ENCODE measurements at regions not wholly inside any gene's neighbourhood (a gene's known extent, or its start where the extent isn't known, plus 50 kb on each side); places are given as distances from the start of the nearest gene placed in this dataset.

DNA sequence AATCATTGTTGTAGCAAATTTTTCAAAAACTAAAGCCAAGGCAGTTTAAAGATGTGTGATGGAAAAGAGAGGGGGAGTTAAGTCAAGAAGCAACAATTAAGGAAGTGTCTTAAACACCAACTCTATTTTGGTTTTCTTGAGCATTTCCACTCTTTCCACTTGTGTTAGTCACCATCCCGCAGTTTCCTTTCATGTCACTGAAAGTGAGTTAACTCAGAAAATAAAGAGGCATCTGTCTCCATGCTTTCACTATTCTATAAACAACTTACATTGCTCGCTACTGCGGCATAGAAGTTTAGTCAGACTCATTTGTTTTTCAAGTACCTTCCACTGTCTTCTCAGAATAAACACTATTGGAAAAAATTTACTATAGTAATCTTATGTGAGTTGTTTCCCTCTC lies 284.9 kb upstream of the SEMA3D start:
- Histone ChIP-seq H3K9ac (ENCODE audit: control insufficient read depth, extremely low read depth, insufficient read depth, low read length) (no peak overlapping the region), H3K9me3 (ENCODE audit: control insufficient read depth, low read depth, low read length) (no peaks in the 10 kb centered on the region), H3K4me3 (ENCODE audit: control insufficient read depth in 2 of 3, extremely low read depth in 1 of 3, insufficient read depth in 2 of 3, low read depth in 1 of 3, low read length in 3 of 3) (no peak overlapping the region), H3K36me3 (ENCODE audit: control insufficient read depth in 2 of 2, extremely low read depth in 1 of 2, insufficient read depth in 2 of 2, low read length in 2 of 2) (no peaks in the 10 kb centered on the region), H3K4me2 (ENCODE audit: control insufficient read depth, extremely low read depth, insufficient read depth, low read depth, low read length) (no peak overlapping the region), H3K4me1 (ENCODE audit: control insufficient read depth, extremely low read depth, insufficient read depth, low read length) (no peaks in the 10 kb centered on the region), H4K20me1 (ENCODE audit: control insufficient read depth, extremely low read depth, insufficient read depth, low read length) (no peaks in the 10 kb centered on the region), H3K9me1 (ENCODE audit: control insufficient read depth, extremely low read depth, insufficient read depth, low read length) (no peaks in the 10 kb centered on the region), H2AFZ (ENCODE audit: control insufficient read depth, low read length) (no peak overlapping the region), H3K27ac (ENCODE audit: control insufficient read depth, insufficient read depth, low read length) (no peak overlapping the region), H3K79me2 (ENCODE audit: control insufficient read depth, insufficient read depth, low read length) (no peaks in the 10 kb centered on the region), H3K27me3 (ENCODE audit: control insufficient read depth, extremely low read depth, insufficient read depth, low read length) (no peaks in the 10 kb centered on the region)
- no peak for TF ChIP-seq EZH2 (IDR thresholded peaks at IDR 0.05; ENCODE audit: low read length)
- TF ChIP-seq, protein P1, sequence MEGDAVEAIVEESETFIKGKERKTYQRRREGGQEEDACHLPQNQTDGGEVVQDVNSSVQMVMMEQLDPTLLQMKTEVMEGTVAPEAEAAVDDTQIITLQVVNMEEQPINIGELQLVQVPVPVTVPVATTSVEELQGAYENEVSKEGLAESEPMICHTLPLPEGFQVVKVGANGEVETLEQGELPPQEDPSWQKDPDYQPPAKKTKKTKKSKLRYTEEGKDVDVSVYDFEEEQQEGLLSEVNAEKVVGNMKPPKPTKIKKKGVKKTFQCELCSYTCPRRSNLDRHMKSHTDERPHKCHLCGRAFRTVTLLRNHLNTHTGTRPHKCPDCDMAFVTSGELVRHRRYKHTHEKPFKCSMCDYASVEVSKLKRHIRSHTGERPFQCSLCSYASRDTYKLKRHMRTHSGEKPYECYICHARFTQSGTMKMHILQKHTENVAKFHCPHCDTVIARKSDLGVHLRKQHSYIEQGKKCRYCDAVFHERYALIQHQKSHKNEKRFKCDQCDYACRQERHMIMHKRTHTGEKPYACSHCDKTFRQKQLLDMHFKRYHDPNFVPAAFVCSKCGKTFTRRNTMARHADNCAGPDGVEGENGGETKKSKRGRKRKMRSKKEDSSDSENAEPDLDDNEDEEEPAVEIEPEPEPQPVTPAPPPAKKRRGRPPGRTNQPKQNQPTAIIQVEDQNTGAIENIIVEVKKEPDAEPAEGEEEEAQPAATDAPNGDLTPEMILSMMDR (optimal IDR thresholded peaks at IDR 0.05 in 1 of 3, IDR thresholded peaks at IDR 0.05 in 1 of 3, conservative IDR thresholded peaks at IDR 0.05 in 1 of 3; ENCODE audit: extremely low read depth in 1 of 3, insufficient read depth in 2 of 3, low read length in 3 of 3): no peak
- dilution Hi-C loops (cut with MboI; ENCODE audit: extremely low pct_ligation_motif_present, low sequenced_read_pairs): no loop called here
- DNase-seq (ENCODE audit: low read depth, low spot score) (no peak), FAIRE-seq (no peak)

DNA sequence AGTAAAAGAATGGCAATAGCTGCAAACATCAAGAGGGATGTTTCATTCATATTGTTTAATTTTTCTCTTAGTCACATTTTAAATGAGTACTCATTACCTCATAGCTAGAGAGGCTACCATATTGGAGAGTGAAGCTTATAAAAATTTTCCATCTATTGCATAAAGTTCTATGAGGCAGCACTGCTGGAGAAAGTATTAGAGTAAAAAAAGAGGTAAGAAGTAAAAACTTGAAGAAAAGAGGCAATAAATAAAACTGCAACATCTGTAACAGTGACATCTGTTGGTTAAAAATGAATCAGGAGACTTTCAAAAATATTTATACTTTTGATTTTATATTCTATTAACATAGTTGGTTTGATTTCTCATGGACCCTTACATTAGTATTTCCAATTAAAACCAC lies 284.5 kb upstream of the SEMA3D start:
- no peaks in the 10 kb centered on the region for H3K9me1 ChIP-seq (ENCODE audit: control insufficient read depth, extremely low read depth, insufficient read depth, low read length)
- FAIRE-seq (no peak), DNase-seq (ENCODE audit: low read depth, low spot score) (no peak)
- no peak overlapping the region for H3K4me3 ChIP-seq (ENCODE audit: control insufficient read depth in 2 of 3, extremely low read depth in 1 of 3, insufficient read depth in 2 of 3, low read depth in 1 of 3, low read length in 3 of 3)
- H2AFZ ChIP-seq (ENCODE audit: control insufficient read depth, low read length): no peak overlapping the region
- no peaks in the 10 kb centered on the region for H3K36me3 ChIP-seq (ENCODE audit: control insufficient read depth in 2 of 2, extremely low read depth in 1 of 2, insufficient read depth in 2 of 2, low read length in 2 of 2)
- no peaks in the 10 kb centered on the region for H3K9me3 ChIP-seq (ENCODE audit: control insufficient read depth, low read depth, low read length)
- no peak overlapping the region for H3K9ac ChIP-seq (ENCODE audit: control insufficient read depth, extremely low read depth, insufficient read depth, low read length)
- H3K27me3 ChIP-seq (ENCODE audit: control insufficient read depth, extremely low read depth, insufficient read depth, low read length): no peaks in the 10 kb centered on the region
- H3K4me2 ChIP-seq (ENCODE audit: control insufficient read depth, extremely low read depth, insufficient read depth, low read depth, low read length): no peak overlapping the region
- TF ChIP-seq EZH2 (IDR thresholded peaks at IDR 0.05; ENCODE audit: low read length): no peak
- TF ChIP-seq, protein P1 (optimal IDR thresholded peaks at IDR 0.05 in 1 of 3, IDR thresholded peaks at IDR 0.05 in 1 of 3, conservative IDR thresholded peaks at IDR 0.05 in 1 of 3; ENCODE audit: extremely low read depth in 1 of 3, insufficient read depth in 2 of 3, low read length in 3 of 3): no peak
- H3K27ac ChIP-seq (ENCODE audit: control insufficient read depth, insufficient read depth, low read length): no peak overlapping the region
- dilution Hi-C loops (cut with MboI; ENCODE audit: extremely low pct_ligation_motif_present, low sequenced_read_pairs): no loop called here
- H3K4me1 ChIP-seq (ENCODE audit: control insufficient read depth, extremely low read depth, insufficient read depth, low read length): no peaks in the 10 kb centered on the region
- no peaks in the 10 kb centered on the region for H3K79me2 ChIP-seq (ENCODE audit: control insufficient read depth, insufficient read depth, low read length)
- no peaks in the 10 kb centered on the region for H4K20me1 ChIP-seq (ENCODE audit: control insufficient read depth, extremely low read depth, insufficient read depth, low read length)

All from keratinocyte (primary cell).